Hepatocyte (in vitro differentiated cells): ENCODE measurements at regions not wholly inside any gene's neighbourhood (a gene's known extent, or its start where the extent isn't known, plus 50 kb on each side); places are given as distances from the start of the nearest gene placed in this dataset.

Source experiments
- DNase-seq: peaks from one replicate; pipeline ENCODE4 v3.0.0-alpha.2; 2016; ENCODE audit warnings: low spot score
- H2AFZ ChIP-seq: fragments of 200-600 bp; sonication (generic); 2 replicates; pipeline ENCODE4 v1.6.0; 2016; ENCODE audit warnings: antibody characterized with exemption, mild to moderate bottlenecking
- H3K27ac ChIP-seq: fragments of 200-600 bp; sonication (generic); 2 replicates; pipeline ENCODE4 v1.5.1; 2016; ENCODE audit warnings: mild to moderate bottlenecking
- H3K27me3 ChIP-seq: fragments of 200-600 bp; sonication (generic); 2 replicates; pipeline ENCODE4 v1.6.1; 2016
- H3K36me3 ChIP-seq: fragments of 200-600 bp; sonication (generic); replicated peaks from 2 replicates; pipeline ENCODE4 v1.5.1; 2016; ENCODE audit warnings: low read depth; ENCODE audit not compliant: insufficient read depth
- H3K4me1 ChIP-seq: fragments of 200-600 bp; sonication (generic); 2 replicates; pipeline ENCODE4 v1.5.1; 2016; ENCODE audit warnings: mild to moderate bottlenecking, moderate library complexity; ENCODE audit not compliant: insufficient read depth
- H3K4me2 ChIP-seq: fragments of 200-600 bp; sonication (generic); 2 replicates; pipeline ENCODE4 v1.6.0; 2016
- H3K4me3 ChIP-seq: fragments of 200-600 bp; sonication (generic); 2 replicates; pipeline ENCODE4 v1.5.1; 2016; ENCODE audit warnings: mild to moderate bottlenecking
- H3K79me2 ChIP-seq: fragments of 200-600 bp; sonication (generic); 2 replicates; pipeline ENCODE4 v1.6.0; 2017; ENCODE audit warnings: mild to moderate bottlenecking
- H3K9me2 ChIP-seq: fragments of 200-600 bp; sonication (generic); replicated peaks from 2 replicates; pipeline ENCODE4 v1.6.0; 2017; ENCODE audit warnings: mild to moderate bottlenecking; ENCODE audit not compliant: insufficient read depth
- H3K9me3 ChIP-seq: fragments of 200-600 bp; sonication (generic); 2 replicates; pipeline ENCODE4 v1.5.1; 2016; ENCODE audit warnings: low read depth, mild to moderate bottlenecking
- H4K20me1 ChIP-seq: fragments of 200-600 bp; sonication (generic); 2 replicates; pipeline ENCODE4 v1.6.0; 2016; ENCODE audit warnings: mild to moderate bottlenecking; ENCODE audit not compliant: insufficient read depth, poor library complexity, severe bottlenecking
- EZH2 ChIP-seq: fragments of 200-600 bp; sonication (generic); IDR thresholded peaks from 2 replicates; pipeline ENCODE4 v1.6.1; 2016; ENCODE audit warnings: antibody characterized with exemption, mild to moderate bottlenecking, borderline replicate concordance
- EZH2phosphoT487 ChIP-seq: fragments of 200-600 bp; sonication (generic); IDR thresholded peaks from one replicate; pipeline ENCODE4 v1.6.1; 2018; ENCODE audit warnings: antibody characterized with exemption, mild to moderate bottlenecking, low read depth, moderate library complexity; ENCODE audit not compliant: unreplicated experiment, severe bottlenecking
- WGBS: methylation state at CpG from one replicate; pipeline ENCODE4 v1.1.6; 2016; ENCODE audit warnings: low lambda C conversion rate; ENCODE audit errors: missing lambda C conversion rate; 5-methylcytosine and 5-hydroxymethylcytosine counted together
- TF ChIP-seq, protein P1 (sequence below): fragments of 200-600 bp; sonication (generic); IDR thresholded peaks from 2 replicates; pipeline ENCODE4 v1.5.1; 2016; ENCODE audit warnings: antibody characterized with exemption, mild to moderate bottlenecking; ENCODE audit not compliant: poor library complexity

DNA sequence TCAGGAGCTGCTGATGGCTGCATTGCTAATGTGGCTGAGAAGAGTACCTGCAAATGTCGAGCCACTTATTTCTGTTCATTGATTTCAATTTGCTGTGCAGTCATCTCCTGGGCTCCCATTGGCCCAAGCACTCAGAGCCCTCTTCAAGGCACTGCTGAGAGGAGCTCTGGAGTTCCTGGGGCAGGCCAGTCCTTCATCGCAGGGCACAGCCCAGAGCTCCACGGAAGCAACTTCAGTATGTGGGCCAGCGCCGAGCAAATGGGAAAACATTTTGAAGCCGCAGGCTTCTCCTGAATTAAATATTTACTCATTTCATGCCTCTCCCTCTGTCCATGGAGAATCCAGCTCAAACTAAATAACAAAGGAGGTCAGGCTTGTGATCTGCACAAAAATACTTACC is 383.3 kb downstream of the BCOR start:
- 83% methylated on average over 6 of the region's 6 CpGs for WGBS
- no peak for DNase-seq
- no peak for TF ChIP-seq EZH2
- no peak for TF ChIP-seq EZH2phosphoT487
- TF ChIP-seq, protein P1, sequence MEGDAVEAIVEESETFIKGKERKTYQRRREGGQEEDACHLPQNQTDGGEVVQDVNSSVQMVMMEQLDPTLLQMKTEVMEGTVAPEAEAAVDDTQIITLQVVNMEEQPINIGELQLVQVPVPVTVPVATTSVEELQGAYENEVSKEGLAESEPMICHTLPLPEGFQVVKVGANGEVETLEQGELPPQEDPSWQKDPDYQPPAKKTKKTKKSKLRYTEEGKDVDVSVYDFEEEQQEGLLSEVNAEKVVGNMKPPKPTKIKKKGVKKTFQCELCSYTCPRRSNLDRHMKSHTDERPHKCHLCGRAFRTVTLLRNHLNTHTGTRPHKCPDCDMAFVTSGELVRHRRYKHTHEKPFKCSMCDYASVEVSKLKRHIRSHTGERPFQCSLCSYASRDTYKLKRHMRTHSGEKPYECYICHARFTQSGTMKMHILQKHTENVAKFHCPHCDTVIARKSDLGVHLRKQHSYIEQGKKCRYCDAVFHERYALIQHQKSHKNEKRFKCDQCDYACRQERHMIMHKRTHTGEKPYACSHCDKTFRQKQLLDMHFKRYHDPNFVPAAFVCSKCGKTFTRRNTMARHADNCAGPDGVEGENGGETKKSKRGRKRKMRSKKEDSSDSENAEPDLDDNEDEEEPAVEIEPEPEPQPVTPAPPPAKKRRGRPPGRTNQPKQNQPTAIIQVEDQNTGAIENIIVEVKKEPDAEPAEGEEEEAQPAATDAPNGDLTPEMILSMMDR: no peak
- Histone ChIP-seq H2AFZ (no peak overlapping the region), H3K4me2 (no peak overlapping the region), H3K36me3 (no peaks in the 10 kb centered on the region), H3K9me3 (no peaks in the 10 kb centered on the region), H3K4me3 (no peak overlapping the region), H3K79me2 (no peaks in the 10 kb centered on the region), H3K4me1 (no peaks in the 10 kb centered on the region), H4K20me1 (no peaks in the 10 kb centered on the region), H3K27me3 (no peaks in the 10 kb centered on the region), H3K27ac (no peak overlapping the region), H3K9me2 (no peaks in the 10 kb centered on the region)

GRCh38 chrX:39716401-39716800 is 381.4 kb downstream of the BCOR start:
- TF ChIP-seq EZH2: no peak
- no peak for TF ChIP-seq EZH2phosphoT487
- TF ChIP-seq, protein P1: no peak
- Histone ChIP-seq H3K27me3 (no peaks in the 10 kb centered on the region), H3K4me1 (no peaks in the 10 kb centered on the region), H3K9me3 (no peaks in the 10 kb centered on the region), H2AFZ (no peak overlapping the region), H4K20me1 (no peaks in the 10 kb centered on the region), H3K4me3 (no peak overlapping the region), H3K27ac (no peak overlapping the region), H3K79me2 (no peaks in the 10 kb centered on the region), H3K4me2 (no peak overlapping the region), H3K9me2 (no peaks in the 10 kb centered on the region), H3K36me3 (no peaks in the 10 kb centered on the region)
- DNase-seq: no peak
- WGBS: 73% methylated on average over 8 of the region's 8 CpGs

GRCh38 chrX:39716802-39717540 is 380.8 kb downstream of the BCOR start:
- no peaks in the 10 kb centered on the region for H3K79me2 ChIP-seq
- DNase-seq: no peak
- H3K4me2 ChIP-seq: no peak overlapping the region
- H3K27me3 ChIP-seq: no peaks in the 10 kb centered on the region
- H3K9me2 ChIP-seq: no peaks in the 10 kb centered on the region
- H3K36me3 ChIP-seq: no peaks in the 10 kb centered on the region
- TF ChIP-seq EZH2 (no peak), EZH2phosphoT487 (no peak)
- TF ChIP-seq, protein P1: no peak
- H4K20me1 ChIP-seq: no peaks in the 10 kb centered on the region
- no peak overlapping the region for H3K4me3 ChIP-seq
- no peaks in the 10 kb centered on the region for H3K9me3 ChIP-seq
- H2AFZ ChIP-seq: no peak overlapping the region
- WGBS: 69% methylated on average over 6 of the region's 6 CpGs
- no peak overlapping the region for H3K27ac ChIP-seq
- H3K4me1 ChIP-seq: no peaks in the 10 kb centered on the region
